Thyroid gland (tissue), 4 donors: ENCODE measurements at regions not wholly inside any gene's neighbourhood (a gene's known extent, or its start where the extent isn't known, plus 50 kb on each side); places are given as distances from the start of the nearest gene placed in this dataset.

Experiments
- DNase-seq, 2 donors: peaks; one replicate each; pipeline ENCODE4 v3.0.0-alpha.2; 2019
- H3K27ac ChIP-seq, 3 donors: fragments of 200-600 bp; sonication (generic); 1 replicate in 2 of 3; 2 replicates in 1 of 3; pipeline ENCODE4 v1.5.1; 2016 to 2019; ENCODE audit warnings: mild to moderate bottlenecking in 1 of 3, moderate library complexity in 1 of 3
- H3K27me3 ChIP-seq: fragments of 200-600 bp; sonication (generic); one replicate; pipeline ENCODE4 v1.5.1; 2019
- H3K36me3 ChIP-seq, 2 donors: fragments of 200-600 bp; sonication (generic); one replicate each; pipeline ENCODE4 v1.5.1; 2016 to 2019
- H3K4me1 ChIP-seq, 2 donors: fragments of 200-600 bp; sonication (generic); one replicate each; pipeline ENCODE4 v1.5.1; 2017 to 2019
- H3K4me3 ChIP-seq, 3 donors: fragments of 200-600 bp; sonication (generic); replicated peaks in 1 of 3; 1 replicate in 2 of 3; 2 replicates in 1 of 3; pipeline ENCODE4 v1.5.1; 2016; ENCODE audit warnings: mild to moderate bottlenecking in 1 of 3
- H3K9me3 ChIP-seq: fragments of 200-600 bp; sonication (generic); one replicate; pipeline ENCODE4 v1.5.1; 2017
- POLR2A ChIP-seq, 2 donors: fragments of 450-650 bp; IDR thresholded peaks; one replicate each; pipeline ENCODE4 v1.6.1; 2017; ENCODE audit warnings: antibody characterized with exemption in 2 of 2, mild to moderate bottlenecking in 2 of 2, moderate library complexity in 1 of 2
- WGBS, 2 donors: methylation state at CpG; one replicate each; pipeline ENCODE4 v1.1.5; 2017; 5-methylcytosine and 5-hydroxymethylcytosine counted together
- intact Hi-C: fragments of 100-400 bp; cut with DNase I; formaldehyde crosslinking; loops from one replicate; pipeline ENCODE4 v1.15.1; 2023
- TF ChIP-seq, protein P1 (sequence below), 6 experiments: fragments of 200-600 bp in 3 of 6; fragments of 450-650 bp in 3 of 6; sonication (generic) in 3 of 6; IDR thresholded peaks; one replicate each; pipeline ENCODE4 v1.5.1; 2016 to 2019; ENCODE audit warnings: antibody characterized with exemption in 6 of 6, mild to moderate bottlenecking in 2 of 6, inconsistent platforms in 1 of 6, moderate library complexity in 1 of 6

DNA sequence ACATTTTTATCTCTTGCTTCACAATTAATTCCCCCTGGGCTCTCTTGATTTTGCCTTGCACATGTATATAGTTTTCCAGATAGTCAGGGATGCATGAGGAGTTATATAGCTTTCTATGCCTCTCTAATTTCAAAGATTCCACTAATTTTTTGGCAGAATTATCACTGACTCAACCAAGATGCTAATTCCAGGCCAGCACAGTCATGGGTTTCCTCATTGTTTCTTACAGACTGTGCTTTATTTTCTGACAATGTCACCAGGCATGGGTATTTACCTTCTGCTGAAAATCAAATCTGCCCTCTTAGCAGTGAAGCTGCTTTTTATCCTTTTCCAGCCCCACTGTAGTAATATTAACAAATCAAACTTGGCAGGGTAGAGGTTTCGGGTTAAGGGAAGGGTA lies 1520.6 kb upstream of the CADM2 start:
- Histone ChIP-seq H3K36me3 (no peaks in the 10 kb centered on the region), H3K27ac (no peak overlapping the region), H3K4me1 (no peaks in the 10 kb centered on the region), H3K4me3 (no peak overlapping the region), H3K27me3 (no peaks in the 10 kb centered on the region), H3K9me3 (no peaks in the 10 kb centered on the region)
- intact Hi-C loops = no loop called here
- 80 to 82% methylated on average over 1 of the region's 1 CpG for WGBS, 2 donors
- DNase-seq = no peak
- TF ChIP-seq, protein P1, sequence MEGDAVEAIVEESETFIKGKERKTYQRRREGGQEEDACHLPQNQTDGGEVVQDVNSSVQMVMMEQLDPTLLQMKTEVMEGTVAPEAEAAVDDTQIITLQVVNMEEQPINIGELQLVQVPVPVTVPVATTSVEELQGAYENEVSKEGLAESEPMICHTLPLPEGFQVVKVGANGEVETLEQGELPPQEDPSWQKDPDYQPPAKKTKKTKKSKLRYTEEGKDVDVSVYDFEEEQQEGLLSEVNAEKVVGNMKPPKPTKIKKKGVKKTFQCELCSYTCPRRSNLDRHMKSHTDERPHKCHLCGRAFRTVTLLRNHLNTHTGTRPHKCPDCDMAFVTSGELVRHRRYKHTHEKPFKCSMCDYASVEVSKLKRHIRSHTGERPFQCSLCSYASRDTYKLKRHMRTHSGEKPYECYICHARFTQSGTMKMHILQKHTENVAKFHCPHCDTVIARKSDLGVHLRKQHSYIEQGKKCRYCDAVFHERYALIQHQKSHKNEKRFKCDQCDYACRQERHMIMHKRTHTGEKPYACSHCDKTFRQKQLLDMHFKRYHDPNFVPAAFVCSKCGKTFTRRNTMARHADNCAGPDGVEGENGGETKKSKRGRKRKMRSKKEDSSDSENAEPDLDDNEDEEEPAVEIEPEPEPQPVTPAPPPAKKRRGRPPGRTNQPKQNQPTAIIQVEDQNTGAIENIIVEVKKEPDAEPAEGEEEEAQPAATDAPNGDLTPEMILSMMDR (IDR thresholded peaks at IDR 0.05) = no peak
- no peak for TF ChIP-seq POLR2A (IDR thresholded peaks at IDR 0.05)

DNA sequence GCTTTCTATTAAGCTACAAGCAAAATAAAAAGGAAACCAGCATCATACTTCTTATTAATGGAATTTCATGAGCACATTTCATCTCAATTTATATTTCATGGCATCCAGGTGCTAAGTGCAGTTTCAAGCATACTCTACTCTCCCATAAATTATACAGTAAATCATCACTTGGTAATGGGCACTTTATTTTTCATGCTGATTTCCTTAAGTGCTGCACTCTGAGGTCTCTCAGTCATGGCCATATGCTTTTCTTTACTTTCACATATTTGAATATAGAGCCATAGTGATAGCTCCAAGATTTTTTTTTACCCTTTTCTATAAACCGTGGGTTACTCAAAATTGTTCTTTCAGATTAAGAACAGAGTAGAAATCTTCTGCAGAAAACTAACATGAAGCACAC lies 1505.7 kb upstream of the CADM2 start:
- H3K36me3 ChIP-seq = no peaks in the 10 kb centered on the region
- DNase-seq = no peak
- no peaks in the 10 kb centered on the region for H3K9me3 ChIP-seq
- TF ChIP-seq POLR2A (IDR thresholded peaks at IDR 0.05) = no peak
- TF ChIP-seq, protein P1 (IDR thresholded peaks at IDR 0.05) = no peak
- no peak overlapping the region for H3K4me3 ChIP-seq
- no peaks in the 10 kb centered on the region for H3K27me3 ChIP-seq
- intact Hi-C loops = no loop called here
- H3K4me1 ChIP-seq = no peaks in the 10 kb centered on the region
- WGBS, 2 donors = 49 to 53% methylated on average over 1 of the region's 1 CpG
- H3K27ac ChIP-seq = no peak overlapping the region

DNA sequence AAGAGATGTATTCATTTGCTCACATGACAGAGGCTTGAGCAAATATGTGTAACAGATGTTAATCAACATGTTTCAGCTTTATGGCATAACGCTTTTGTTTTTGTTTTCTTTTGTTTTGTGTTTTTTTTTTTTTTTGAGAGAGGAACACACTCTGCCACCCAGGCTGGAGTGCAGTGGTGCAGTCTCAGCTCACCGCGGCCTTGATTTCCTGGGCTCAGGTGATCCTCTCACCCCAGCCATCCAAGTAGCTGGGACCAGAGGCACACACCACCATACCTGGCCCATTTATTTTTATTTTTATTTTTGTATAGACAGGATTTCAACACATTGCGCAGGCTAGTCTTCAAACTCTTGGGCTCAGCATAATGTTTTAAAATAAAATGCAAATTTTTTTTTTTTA lies 1504.4 kb upstream of the CADM2 start:
- Histone ChIP-seq H3K36me3 (no peaks in the 10 kb centered on the region), H3K27ac (no peak overlapping the region), H3K9me3 (no peaks in the 10 kb centered on the region), H3K27me3 (no peaks in the 10 kb centered on the region), H3K4me3 (no peak overlapping the region), H3K4me1 (no peaks in the 10 kb centered on the region)
- DNase-seq = no peak
- WGBS, 2 donors = 86 to 90% methylated on average over 4 of the region's 4 CpGs
- TF ChIP-seq, protein P1 (IDR thresholded peaks at IDR 0.05) = no peak
- no peak for TF ChIP-seq POLR2A (IDR thresholded peaks at IDR 0.05)
- intact Hi-C loops = no loop called here

DNA sequence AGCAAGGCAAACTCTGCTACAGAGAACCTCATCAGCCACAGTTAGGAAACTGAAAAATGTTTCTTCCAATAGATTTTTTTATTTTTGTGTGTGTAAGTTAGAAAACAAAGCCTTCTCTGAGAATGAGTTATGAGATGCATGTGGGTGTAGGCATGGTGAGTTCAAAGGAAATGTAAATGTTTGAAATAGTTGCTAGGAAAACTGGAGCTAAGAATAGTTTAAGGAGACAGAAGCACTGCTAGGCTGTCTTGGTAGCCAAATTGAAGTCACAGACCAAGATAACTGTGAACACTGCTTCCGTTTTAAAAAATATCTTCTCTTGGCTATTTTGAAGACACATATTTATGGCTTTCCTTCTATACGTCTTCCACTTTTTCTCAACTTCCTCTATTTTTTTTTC lies 1501.2 kb upstream of the CADM2 start:
- no peak for DNase-seq
- WGBS, 2 donors = 62 to 67% methylated on average over 2 of the region's 2 CpGs
- H3K4me3 ChIP-seq = no peak overlapping the region
- H3K27ac ChIP-seq = no peak overlapping the region
- TF ChIP-seq POLR2A (IDR thresholded peaks at IDR 0.05) = no peak
- TF ChIP-seq, protein P1 (IDR thresholded peaks at IDR 0.05) = no peak
- H3K36me3 ChIP-seq = no peaks in the 10 kb centered on the region
- no peaks in the 10 kb centered on the region for H3K27me3 ChIP-seq
- no peaks in the 10 kb centered on the region for H3K4me1 ChIP-seq
- intact Hi-C loops = no loop called here
- no peaks in the 10 kb centered on the region for H3K9me3 ChIP-seq

DNA sequence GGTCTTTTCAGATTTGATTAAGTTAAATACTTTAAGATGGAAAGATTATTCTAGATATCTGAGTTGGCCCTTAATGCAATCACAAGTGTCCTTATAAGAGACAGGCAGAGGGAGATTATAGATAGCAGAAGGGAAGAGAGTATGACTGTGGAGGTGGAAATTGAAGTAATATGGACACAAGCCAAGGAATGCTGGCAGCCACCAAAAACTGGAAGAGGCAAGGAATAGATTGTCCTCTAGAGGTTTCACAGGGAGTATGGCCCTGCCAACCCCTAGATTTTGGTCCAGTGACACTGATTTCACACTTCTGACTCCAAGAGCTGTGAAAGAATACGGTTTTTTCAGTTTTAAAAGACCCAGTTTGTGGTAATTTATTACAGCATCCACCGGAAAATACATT lies 1498.7 kb upstream of the CADM2 start:
- TF ChIP-seq, protein P1 (IDR thresholded peaks at IDR 0.05) = no peak
- TF ChIP-seq POLR2A (IDR thresholded peaks at IDR 0.05) = no peak
- H3K9me3 ChIP-seq = no peaks in the 10 kb centered on the region
- 68 to 76% methylated on average over 2 of the region's 2 CpGs for WGBS, 2 donors
- DNase-seq = no peak
- H3K27ac ChIP-seq = no peak overlapping the region
- no peaks in the 10 kb centered on the region for H3K4me1 ChIP-seq
- intact Hi-C loops = no loop called here
- H3K36me3 ChIP-seq = no peaks in the 10 kb centered on the region
- H3K4me3 ChIP-seq = no peak overlapping the region
- no peaks in the 10 kb centered on the region for H3K27me3 ChIP-seq
